H1 (cell line): ENCODE measurements at regions not wholly inside any gene's neighbourhood (a gene's known extent, or its start where the extent isn't known, plus 50 kb on each side); places are given as distances from the start of the nearest gene placed in this dataset.

Source experiments
- CTCF ChIA-PET: fragments of 300-600 bp; sonication (Branson Sonifier 250); formaldehyde crosslinking; loops from one replicate; lab custom pipeline; 2021; ENCODE audit not compliant: partially characterized antibody; lab: Charles Lee
- POLR2A ChIA-PET: fragments of 300-600 bp; sonication (Branson Sonifier 250); formaldehyde crosslinking; loops from one replicate; lab custom pipeline; 2021; ENCODE audit warnings: inconsistent platforms; ENCODE audit not compliant: partially characterized antibody; lab: Charles Lee
- DNase-seq, 2 experiments: peaks; one replicate each; pipeline versions ENCODE4 v3.0.0 to v3.0.0-alpha.2; 2010 to 2022; ENCODE audit warnings: low spot score in 2 of 2, low read depth in 1 of 2, mixed read lengths in 1 of 2
- FAIRE-seq: peaks from 2 replicates; lab custom pipeline; 2011; peaks lifted over from hg19 to GRCh38; lab: Jason Lieb, UNC
- H2AFZ ChIP-seq: 2 replicates; pipeline ENCODE4 v1.8.1; 2012; ENCODE audit warnings: low read length, inconsistent platforms
- H2AK5ac ChIP-seq: 2 replicates; pipeline ENCODE4 v1.6.1; 2013; ENCODE audit warnings: low read depth, low read length
- H2BK120ac ChIP-seq: replicated peaks from 2 replicates; pipeline ENCODE3; 2013; ENCODE audit warnings: low read depth, low read length, inconsistent platforms
- H2BK12ac ChIP-seq: 2 replicates; pipeline ENCODE4 v1.6.1; 2013; ENCODE audit warnings: low read depth, low read length
- H2BK15ac ChIP-seq: 2 replicates; pipeline ENCODE4 v1.6.1; 2013; ENCODE audit warnings: low read length
- H2BK20ac ChIP-seq: 2 replicates; pipeline ENCODE4 v1.6.1; 2013; ENCODE audit warnings: low read length
- H2BK5ac ChIP-seq: 2 replicates; pipeline ENCODE4 v1.6.1; 2013; ENCODE audit warnings: low read depth, low read length
- H3K14ac ChIP-seq: 2 replicates; pipeline ENCODE4 v1.6.1; 2013; ENCODE audit warnings: inconsistent platforms; ENCODE audit not compliant: insufficient read length
- H3K18ac ChIP-seq: 2 replicates; pipeline ENCODE4 v1.6.1; 2013; ENCODE audit warnings: low read length; ENCODE audit errors: extremely low read depth
- H3K23ac ChIP-seq: 2 replicates; pipeline ENCODE4 v1.6.1; 2013; ENCODE audit warnings: inconsistent platforms; ENCODE audit not compliant: insufficient read length
- H3K23me2 ChIP-seq: 2 replicates; pipeline ENCODE4 v1.6.1; 2013; ENCODE audit warnings: low read depth, low read length
- H3K27ac ChIP-seq: 2 replicates; pipeline ENCODE4 v1.6.1; 2011; ENCODE audit warnings: low read depth, low read length, inconsistent platforms
- H3K27me3 ChIP-seq, 4 experiments: replicated peaks in 1 of 4; 1 replicate in 1 of 4; 2 replicates in 3 of 4; pipeline versions ENCODE4 v1.6.1 to v1.8.1; 2011 to 2013; ENCODE audit warnings: low read length in 3 of 4, mild to moderate bottlenecking in 3 of 4, inconsistent platforms in 2 of 4, mixed read lengths in 2 of 4, moderate library complexity in 1 of 4; ENCODE audit not compliant: control insufficient read depth in 3 of 4, insufficient read depth in 3 of 4; ENCODE audit errors: extremely low read depth in 1 of 4
- H3K36me3 ChIP-seq, 4 experiments: 2 replicates each; pipeline versions ENCODE4 v1.6.1 to v1.8.1; 2011 to 2013; ENCODE audit warnings: mild to moderate bottlenecking in 4 of 4, low read length in 3 of 4, moderate library complexity in 2 of 4, control low read depth in 1 of 4, inconsistent platforms in 1 of 4; ENCODE audit not compliant: insufficient read depth in 4 of 4, control insufficient read depth in 2 of 4
- H3K4ac ChIP-seq: replicated peaks from 2 replicates; pipeline ENCODE3; 2013; ENCODE audit warnings: low read length, low read depth, mixed read lengths, inconsistent platforms; ENCODE audit not compliant: insufficient read length
- H3K4me1 ChIP-seq, 4 experiments: replicated peaks in 1 of 4; 1 replicate in 1 of 4; 2 replicates in 3 of 4; pipeline versions ENCODE4 v1.6.1 to v1.8.1; 2011 to 2013; ENCODE audit warnings: low read length in 3 of 4, inconsistent platforms in 2 of 4, mixed read lengths in 1 of 4; ENCODE audit not compliant: insufficient read depth in 4 of 4, control insufficient read depth in 3 of 4
- H3K4me2 ChIP-seq, 2 experiments: 2 replicates each; pipeline versions ENCODE4 v1.6.1 to v1.8.1; 2011 to 2013; ENCODE audit warnings: low read depth in 2 of 2, low read length in 2 of 2, control low read depth in 1 of 2, inconsistent platforms in 1 of 2, mild to moderate bottlenecking in 1 of 2; ENCODE audit not compliant: insufficient read depth in 1 of 2
- H3K4me3 ChIP-seq, 4 experiments: fragments of 200-600, 300-600 bp in 1 of 4; sonication (generic), shearing (Covaris generic), sonication (Bioruptor Twin) in 1 of 4; 2 replicates each; pipeline versions ENCODE4 v1.5.1 to v1.8.1; 2011 to 2016; ENCODE audit warnings: low read length in 4 of 4, low read depth in 3 of 4, control low read depth in 2 of 4, inconsistent platforms in 2 of 4, mild to moderate bottlenecking in 2 of 4, mixed read lengths in 1 of 4, moderate library complexity in 1 of 4; ENCODE audit not compliant: insufficient read depth in 2 of 4; ENCODE audit errors: extremely low read depth in 1 of 4
- H3K56ac ChIP-seq: replicated peaks from 2 replicates; pipeline ENCODE3; 2013; ENCODE audit warnings: low read depth, mild to moderate bottlenecking, mixed read lengths, low read length, inconsistent platforms; ENCODE audit not compliant: insufficient read length
- H3K79me1 ChIP-seq: 2 replicates; pipeline ENCODE4 v1.6.1; 2013; ENCODE audit warnings: low read depth, low read length, control low read depth
- H3K79me2 ChIP-seq, 2 experiments: 2 replicates each; pipeline versions ENCODE4 v1.6.1 to v1.8.1; 2012 to 2013; ENCODE audit warnings: low read length in 2 of 2, mild to moderate bottlenecking in 2 of 2, inconsistent platforms in 1 of 2; ENCODE audit not compliant: insufficient read depth in 2 of 2, control insufficient read depth in 1 of 2
- H3K9ac ChIP-seq, 4 experiments: replicated peaks in 1 of 4; 1 replicate in 1 of 4; 2 replicates in 3 of 4; pipeline versions ENCODE4 v1.6.1 to v1.8.1; 2011 to 2013; ENCODE audit warnings: low read depth in 3 of 4, low read length in 3 of 4, control low read depth in 2 of 4, mild to moderate bottlenecking in 2 of 4, moderate library complexity in 2 of 4, inconsistent platforms in 1 of 4; ENCODE audit errors: extremely low read depth in 1 of 4
- H3K9me3 ChIP-seq, 2 experiments: 2 replicates each; pipeline versions ENCODE4 v1.6.1 to v1.8.1; 2012 to 2013; ENCODE audit warnings: mild to moderate bottlenecking in 2 of 2, moderate library complexity in 2 of 2, control low read depth in 1 of 2, inconsistent platforms in 1 of 2, low read depth in 1 of 2, low read length in 1 of 2, mixed read lengths in 1 of 2; ENCODE audit not compliant: insufficient read depth in 2 of 2
- H4K20me1 ChIP-seq, 2 experiments: replicated peaks in 1 of 2; 2 replicates each; pipeline versions ENCODE3 to v1.8.1; 2011 to 2013; ENCODE audit warnings: inconsistent platforms in 2 of 2, low read length in 2 of 2, mild to moderate bottlenecking in 1 of 2; ENCODE audit not compliant: insufficient read depth in 2 of 2, control insufficient read depth in 1 of 2
- H4K5ac ChIP-seq: 2 replicates; pipeline ENCODE4 v1.6.1; 2013; ENCODE audit warnings: low read length, low read depth, mixed read lengths, inconsistent platforms; ENCODE audit not compliant: insufficient read length
- H4K8ac ChIP-seq: 2 replicates; pipeline ENCODE4 v1.8.0; 2013; ENCODE audit warnings: mild to moderate bottlenecking, moderate library complexity, low read length, inconsistent platforms; ENCODE audit not compliant: insufficient read depth; ENCODE audit errors: extremely low read depth
- H4K91ac ChIP-seq: replicated peaks from 2 replicates; pipeline ENCODE3; 2013; ENCODE audit warnings: low read length, mixed read lengths, inconsistent platforms; ENCODE audit not compliant: insufficient read length
- whole genome bisulfite sequencing, 2 experiments: shearing (Covaris generic) in 1 of 2; methylation state at CpG; one replicate each; pipeline versions ENCODE4 v1.1.6 to v1.1.7; 2013 to 2015; ENCODE audit warnings: low lambda C conversion rate in 2 of 2, mixed read lengths in 2 of 2, inconsistent platforms in 1 of 2, low coverage in 1 of 2, missing lambda C conversion rate in 1 of 2; ENCODE audit not compliant: insufficient replicate concordance in 2 of 2, insufficient coverage in 1 of 2, insufficient read length in 1 of 2; ENCODE audit errors: extremely low coverage in 1 of 2, missing lambda C conversion rate in 1 of 2; 5-methylcytosine and 5-hydroxymethylcytosine counted together

DNA sequence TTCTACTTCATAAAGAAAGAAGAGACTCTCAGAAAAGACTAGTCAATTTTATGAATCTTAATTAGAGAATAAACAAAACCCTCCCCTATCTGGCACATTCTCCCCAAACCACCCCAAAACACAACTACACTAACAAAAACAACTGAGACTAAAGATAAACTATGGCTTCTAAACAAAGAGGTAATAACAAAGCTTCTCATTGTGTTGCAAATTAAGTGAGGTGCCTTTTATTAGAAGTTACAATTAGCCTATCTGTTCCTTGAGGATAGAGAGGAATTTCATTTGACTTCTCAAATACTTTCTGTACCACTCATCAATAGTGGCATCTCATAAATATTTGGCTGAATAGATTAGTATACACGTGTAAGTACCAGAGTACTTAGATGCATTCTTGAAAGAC, 1196.2 kb downstream of the PCDH9 start:
- no peak overlapping the region for H3K56ac ChIP-seq
- H3K9ac ChIP-seq = no peak overlapping the region
- no peaks in the 10 kb centered on the region for H4K20me1 ChIP-seq
- ChIA-PET CTCF (interaction anchor here (0.8 to 1.6 kb wide), 3 partner anchors 9 to 48 kb away, joined by 3 read pairs; no protein-coding TSS in a partner anchor), POLR2A (no interaction called here)
- H3K4me3 ChIP-seq = no peak overlapping the region; a peak in 1 of 8 replicates
- H2BK15ac ChIP-seq = no peak overlapping the region
- no peak overlapping the region for H2AK5ac ChIP-seq
- H3K36me3 ChIP-seq = no peaks in the 10 kb centered on the region
- H3K27ac ChIP-seq = no peak overlapping the region
- peaks cover 0 to 2% (median 0%) of the 10 kb centered on the region in 4 experiments; a peak in 1 of 7 replicates for H3K4me1 ChIP-seq
- DNase-seq (peak in 1 of 2 experiments; percentile 1), FAIRE-seq (no peak)
- H2BK20ac ChIP-seq = no peak overlapping the region
- H3K23ac ChIP-seq = no peak overlapping the region
- H2BK12ac ChIP-seq = no peak overlapping the region
- H3K14ac ChIP-seq = no peak overlapping the region
- H2BK120ac ChIP-seq = no peak overlapping the region
- no peaks in the 10 kb centered on the region for H3K9me3 ChIP-seq
- H3K4ac ChIP-seq = no peak overlapping the region
- no peaks in the 10 kb centered on the region for H3K27me3 ChIP-seq
- H3K23me2 ChIP-seq = peaks cover 1% of the 10 kb centered on the region; the same call in 1 of the 2 replicates
- H4K5ac ChIP-seq = no peak overlapping the region
- no peak overlapping the region for H2AFZ ChIP-seq
- H4K8ac ChIP-seq = no peak overlapping the region
- H3K79me1 ChIP-seq = no peaks in the 10 kb centered on the region
- no peak overlapping the region for H2BK5ac ChIP-seq
- H3K4me2 ChIP-seq = no peak overlapping the region
- 55% methylated on average over 1 of the region's 1 CpG; no CpG with 5 or more reads in 1 of the 2 experiments for WGBS, 2 experiments
- no peak overlapping the region for H3K18ac ChIP-seq
- no peak overlapping the region for H4K91ac ChIP-seq
- H3K79me2 ChIP-seq = no peaks in the 10 kb centered on the region
